ENCODE measurements at regions not wholly inside any gene's neighbourhood (a gene's known extent, or its start where the extent isn't known, plus 50 kb on each side); places are given as distances from the start of the nearest gene placed in this dataset.

DNA sequence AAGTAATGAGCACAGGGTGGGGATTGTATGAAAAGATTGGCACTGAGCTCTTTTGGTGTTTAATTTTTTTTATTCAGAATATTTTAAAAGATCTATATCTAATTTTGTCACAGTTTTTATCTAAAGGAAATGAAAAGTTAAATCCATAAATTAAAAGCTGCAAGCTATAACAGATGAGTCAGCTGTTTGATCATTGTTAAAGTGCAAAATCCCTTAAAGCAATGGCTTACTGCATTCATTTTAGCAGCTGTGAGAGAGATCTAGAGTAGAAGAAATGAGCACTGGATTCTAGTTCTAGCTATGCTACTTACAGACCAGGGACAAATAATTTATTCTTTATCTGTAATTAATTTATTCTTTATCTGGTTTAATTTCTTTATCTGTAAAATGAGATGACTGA lies 245.9 kb downstream of the CD109 start:
- Mint-ChIP-seq H3K27ac (no peak overlapping the region), H3K9me3 (no peaks in the 10 kb centered on the region), H3K27me3 (ENCODE audit: insufficient read depth, low read depth) (no peaks in the 10 kb centered on the region), H3K4me3 (no peak overlapping the region), H3K36me3 (no peaks in the 10 kb centered on the region), H3K4me1 (no peaks in the 10 kb centered on the region)
- Histone ChIP-seq H3K27me3 (no peaks in the 10 kb centered on the region), H3K4me2 (no peak overlapping the region), H3K36me3 (no peaks in the 10 kb centered on the region), H3K9ac (no peak overlapping the region), H3F3A (ENCODE audit: low read depth) (no peaks in the 10 kb centered on the region), H3K9me3 (ENCODE audit: low read depth) (no peaks in the 10 kb centered on the region), H4K20me1 (ENCODE audit: low read depth) (no peaks in the 10 kb centered on the region), H3K27ac (no peak overlapping the region), H3K4me3 (no peak overlapping the region), H3K79me2 (ENCODE audit: low read depth) (no peaks in the 10 kb centered on the region), H2AFZ (replicated peaks) (no peak overlapping the region), H3K4me1 (no peaks in the 10 kb centered on the region)
- TF ChIP-seq, protein P1, sequence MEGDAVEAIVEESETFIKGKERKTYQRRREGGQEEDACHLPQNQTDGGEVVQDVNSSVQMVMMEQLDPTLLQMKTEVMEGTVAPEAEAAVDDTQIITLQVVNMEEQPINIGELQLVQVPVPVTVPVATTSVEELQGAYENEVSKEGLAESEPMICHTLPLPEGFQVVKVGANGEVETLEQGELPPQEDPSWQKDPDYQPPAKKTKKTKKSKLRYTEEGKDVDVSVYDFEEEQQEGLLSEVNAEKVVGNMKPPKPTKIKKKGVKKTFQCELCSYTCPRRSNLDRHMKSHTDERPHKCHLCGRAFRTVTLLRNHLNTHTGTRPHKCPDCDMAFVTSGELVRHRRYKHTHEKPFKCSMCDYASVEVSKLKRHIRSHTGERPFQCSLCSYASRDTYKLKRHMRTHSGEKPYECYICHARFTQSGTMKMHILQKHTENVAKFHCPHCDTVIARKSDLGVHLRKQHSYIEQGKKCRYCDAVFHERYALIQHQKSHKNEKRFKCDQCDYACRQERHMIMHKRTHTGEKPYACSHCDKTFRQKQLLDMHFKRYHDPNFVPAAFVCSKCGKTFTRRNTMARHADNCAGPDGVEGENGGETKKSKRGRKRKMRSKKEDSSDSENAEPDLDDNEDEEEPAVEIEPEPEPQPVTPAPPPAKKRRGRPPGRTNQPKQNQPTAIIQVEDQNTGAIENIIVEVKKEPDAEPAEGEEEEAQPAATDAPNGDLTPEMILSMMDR (IDR thresholded peaks at IDR 0.05): no peak
- TF ChIP-seq EZH2 (IDR thresholded peaks at IDR 0.05) (no peak), EZH2phosphoT487 (IDR thresholded peaks at IDR 0.05) (no peak)
- DNase-seq (ENCODE audit: low spot score): no peak

DNA sequence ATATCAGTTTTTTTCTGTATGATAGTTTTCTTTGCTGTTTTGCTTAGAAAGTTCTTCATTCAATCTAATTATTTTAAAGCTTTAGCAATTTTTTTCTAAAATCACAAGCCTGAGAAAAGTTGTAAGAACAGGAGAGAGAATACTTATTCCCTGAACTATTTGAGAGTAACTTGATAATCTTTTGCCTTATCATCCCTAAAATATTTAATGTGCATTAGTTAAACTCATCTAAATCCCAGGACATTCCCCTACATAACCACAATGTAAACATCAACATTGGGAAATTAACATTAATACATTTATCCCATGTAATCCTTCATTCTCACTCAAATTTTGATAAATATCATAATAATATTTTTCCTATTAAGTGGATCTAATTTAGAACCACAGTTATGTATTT lies 241.8 kb downstream of the CD109 start:
- Mint-ChIP-seq H3K4me3 (no peak overlapping the region), H3K9me3 (peaks cover 4% of the 10 kb centered on the region), H3K27ac (no peak overlapping the region), H3K36me3 (no peaks in the 10 kb centered on the region), H3K27me3 (ENCODE audit: insufficient read depth, low read depth) (no peaks in the 10 kb centered on the region), H3K4me1 (no peaks in the 10 kb centered on the region)
- H3K9me3 ChIP-seq (ENCODE audit: low read depth): no peaks in the 10 kb centered on the region
- no peak for TF ChIP-seq EZH2phosphoT487 (IDR thresholded peaks at IDR 0.05)
- TF ChIP-seq, protein P1 (IDR thresholded peaks at IDR 0.05): no peak
- TF ChIP-seq EZH2 (IDR thresholded peaks at IDR 0.05): no peak
- no peaks in the 10 kb centered on the region for H3F3A ChIP-seq (ENCODE audit: low read depth)
- H3K79me2 ChIP-seq (ENCODE audit: low read depth): no peaks in the 10 kb centered on the region
- no peak overlapping the region for H3K27ac ChIP-seq
- H4K20me1 ChIP-seq (ENCODE audit: low read depth): no peaks in the 10 kb centered on the region
- no peak overlapping the region for H3K9ac ChIP-seq
- H2AFZ ChIP-seq (replicated peaks): no peak overlapping the region
- H3K4me1 ChIP-seq: no peaks in the 10 kb centered on the region
- H3K27me3 ChIP-seq: no peaks in the 10 kb centered on the region
- no peak for DNase-seq (ENCODE audit: low spot score)
- H3K4me3 ChIP-seq: no peak overlapping the region
- H3K36me3 ChIP-seq: no peaks in the 10 kb centered on the region
- H3K4me2 ChIP-seq: no peak overlapping the region

DNA sequence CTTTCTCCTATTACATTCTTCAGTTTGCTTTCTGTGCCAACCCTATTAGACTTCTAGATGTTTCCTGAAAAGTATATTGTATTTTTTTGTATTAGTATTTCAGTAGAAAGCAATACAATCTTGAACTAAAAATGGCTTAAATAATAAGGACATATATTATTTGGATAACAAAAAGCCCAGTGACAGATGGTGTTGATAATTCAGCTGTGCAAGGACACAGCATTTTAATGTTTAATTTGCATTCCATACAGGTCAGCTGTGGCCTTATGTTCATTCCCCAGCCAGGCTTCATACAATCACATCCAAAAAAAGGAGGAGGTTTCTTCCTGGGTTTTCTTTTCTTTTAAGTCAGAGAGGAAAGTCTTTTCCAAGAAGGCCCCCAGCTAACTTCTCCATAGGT lies 236.9 kb downstream of the CD109 start:
- no peaks in the 10 kb centered on the region for H3K36me3 Mint-ChIP-seq
- no peaks in the 10 kb centered on the region for H3K9me3 ChIP-seq (ENCODE audit: low read depth)
- no peaks in the 10 kb centered on the region for H3K4me1 ChIP-seq
- no peak overlapping the region for H3K27ac ChIP-seq
- no peaks in the 10 kb centered on the region for H3K79me2 ChIP-seq (ENCODE audit: low read depth)
- no peak overlapping the region for H3K4me3 Mint-ChIP-seq
- no peaks in the 10 kb centered on the region for H3K27me3 ChIP-seq
- no peaks in the 10 kb centered on the region for H4K20me1 ChIP-seq (ENCODE audit: low read depth)
- no peak overlapping the region for H3K4me3 ChIP-seq
- no peak for DNase-seq (ENCODE audit: low spot score)
- H3K36me3 ChIP-seq: no peaks in the 10 kb centered on the region
- H3K27ac Mint-ChIP-seq: no peak overlapping the region
- no peaks in the 10 kb centered on the region for H3K4me1 Mint-ChIP-seq
- peaks cover 5% of the 10 kb centered on the region for H3K9me3 Mint-ChIP-seq
- no peak for TF ChIP-seq EZH2 (IDR thresholded peaks at IDR 0.05)
- no peak for TF ChIP-seq EZH2phosphoT487 (IDR thresholded peaks at IDR 0.05)
- TF ChIP-seq, protein P1 (IDR thresholded peaks at IDR 0.05): no peak
- no peak overlapping the region for H3K4me2 ChIP-seq
- H3K27me3 Mint-ChIP-seq (ENCODE audit: insufficient read depth, low read depth): peaks cover 2% of the 10 kb centered on the region
- peak overlapping the region; percentile 47 for H2AFZ ChIP-seq (replicated peaks)
- H3F3A ChIP-seq (ENCODE audit: low read depth): no peaks in the 10 kb centered on the region
- H3K9ac ChIP-seq: peak overlapping the region; percentile 33
